ENCODE measurements at regions not wholly inside any gene's neighbourhood (a gene's known extent, or its start where the extent isn't known, plus 50 kb on each side); places are given as distances from the start of the nearest gene placed in this dataset.

GRCh38 chr15:96097661-96098060 lies 232.8 kb upstream of the NR2F2 start:
- TF ChIP-seq, protein P1, sequence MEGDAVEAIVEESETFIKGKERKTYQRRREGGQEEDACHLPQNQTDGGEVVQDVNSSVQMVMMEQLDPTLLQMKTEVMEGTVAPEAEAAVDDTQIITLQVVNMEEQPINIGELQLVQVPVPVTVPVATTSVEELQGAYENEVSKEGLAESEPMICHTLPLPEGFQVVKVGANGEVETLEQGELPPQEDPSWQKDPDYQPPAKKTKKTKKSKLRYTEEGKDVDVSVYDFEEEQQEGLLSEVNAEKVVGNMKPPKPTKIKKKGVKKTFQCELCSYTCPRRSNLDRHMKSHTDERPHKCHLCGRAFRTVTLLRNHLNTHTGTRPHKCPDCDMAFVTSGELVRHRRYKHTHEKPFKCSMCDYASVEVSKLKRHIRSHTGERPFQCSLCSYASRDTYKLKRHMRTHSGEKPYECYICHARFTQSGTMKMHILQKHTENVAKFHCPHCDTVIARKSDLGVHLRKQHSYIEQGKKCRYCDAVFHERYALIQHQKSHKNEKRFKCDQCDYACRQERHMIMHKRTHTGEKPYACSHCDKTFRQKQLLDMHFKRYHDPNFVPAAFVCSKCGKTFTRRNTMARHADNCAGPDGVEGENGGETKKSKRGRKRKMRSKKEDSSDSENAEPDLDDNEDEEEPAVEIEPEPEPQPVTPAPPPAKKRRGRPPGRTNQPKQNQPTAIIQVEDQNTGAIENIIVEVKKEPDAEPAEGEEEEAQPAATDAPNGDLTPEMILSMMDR (IDR thresholded peaks at IDR 0.05; ENCODE audit: borderline replicate concordance, insufficient read depth, low read depth, low read length): no peak
- no peak overlapping the region for H3K4me3 ChIP-seq (ENCODE audit: low read depth, low read length)

DNA sequence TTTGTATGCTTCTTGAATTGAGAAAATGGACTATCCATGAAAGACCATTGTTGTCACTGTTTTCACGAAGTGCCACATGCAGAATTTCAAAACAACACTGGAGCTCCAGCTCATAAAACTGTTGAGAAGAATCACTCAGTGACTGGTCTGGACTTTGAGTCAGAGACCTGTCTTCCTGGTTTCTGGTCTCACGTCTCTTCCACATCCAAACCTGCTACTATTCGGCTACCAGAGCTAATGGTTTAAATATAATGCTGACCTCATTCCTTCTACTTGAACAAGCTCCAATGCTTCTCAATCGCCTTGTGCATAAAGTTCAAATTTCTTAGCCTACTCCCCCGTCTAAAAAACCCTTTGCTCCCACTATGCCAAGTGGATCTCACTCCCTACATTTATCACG lies 227.9 kb upstream of the NR2F2 start:
- TF ChIP-seq, protein P1 (IDR thresholded peaks at IDR 0.05; ENCODE audit: borderline replicate concordance, insufficient read depth, low read depth, low read length): no peak

GRCh38 chr15:96106181-96106580 lies 224.3 kb upstream of the NR2F2 start:
- H3K4me3 ChIP-seq (ENCODE audit: low read depth, low read length): no peak overlapping the region
- TF ChIP-seq, protein P1 (IDR thresholded peaks at IDR 0.05; ENCODE audit: borderline replicate concordance, insufficient read depth, low read depth, low read length): no peak

More for the DNA sequence above, 227.9 kb upstream of the NR2F2 start:
- no peak overlapping the region for H3K4me3 ChIP-seq (ENCODE audit: low read depth, low read length)

GRCh38 chr15:96106628-96107027 lies 223.9 kb upstream of the NR2F2 start:
- TF ChIP-seq, protein P1 (IDR thresholded peaks at IDR 0.05; ENCODE audit: borderline replicate concordance, insufficient read depth, low read depth, low read length): no peak
- no peak overlapping the region for H3K4me3 ChIP-seq (ENCODE audit: low read depth, low read length)

GRCh38 chr15:96107916-96108315 lies 222.6 kb upstream of the NR2F2 start:
- H3K4me3 ChIP-seq (ENCODE audit: low read depth, low read length): no peak overlapping the region
- TF ChIP-seq, protein P1 (IDR thresholded peaks at IDR 0.05; ENCODE audit: borderline replicate concordance, insufficient read depth, low read depth, low read length): no peak

GRCh38 chr15:96108405-96108804 lies 222.1 kb upstream of the NR2F2 start:
- TF ChIP-seq, protein P1 (IDR thresholded peaks at IDR 0.05; ENCODE audit: borderline replicate concordance, insufficient read depth, low read depth, low read length): no peak

GRCh38 chr15:96109820-96110219 lies 220.7 kb upstream of the NR2F2 start:
- no peak overlapping the region for H3K4me3 ChIP-seq (ENCODE audit: low read depth, low read length)
- TF ChIP-seq, protein P1 (IDR thresholded peaks at IDR 0.05; ENCODE audit: borderline replicate concordance, insufficient read depth, low read depth, low read length): no peak

More at GRCh38 chr15:96108405-96108804, 222.1 kb upstream of the NR2F2 start:
- no peak overlapping the region for H3K4me3 ChIP-seq (ENCODE audit: low read depth, low read length)
